ENCODE measurements at regions not wholly inside any gene's neighbourhood (a gene's known extent, or its start where the extent isn't known, plus 50 kb on each side); places are given as distances from the start of the nearest gene placed in this dataset.
"Not testable (repeated sequence)": the region's sequence is repeated elsewhere in the genome, so short reads cannot be mapped to it uniquely, and the experiment has no call there.

DNA sequence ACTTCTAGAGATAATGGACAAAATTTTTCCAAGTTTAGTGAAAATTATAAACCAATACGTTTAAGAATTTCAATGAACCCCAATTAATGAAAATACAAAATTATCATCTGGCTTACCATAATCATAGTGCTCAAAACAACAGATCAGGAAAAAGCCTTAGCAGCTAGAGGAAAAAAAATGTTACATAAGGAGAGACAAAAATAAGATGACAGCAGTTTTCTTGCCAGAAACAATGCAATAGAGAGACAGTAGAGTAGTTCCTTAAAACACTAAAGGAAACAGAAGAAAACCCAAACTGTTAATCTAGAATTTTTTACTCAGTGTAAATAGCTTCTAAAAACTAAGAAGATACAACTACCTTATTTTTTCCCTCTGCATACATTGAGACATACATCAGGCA is 341.7 kb upstream of the CHORDC1 start:
- DNase-seq (ENCODE audit: low read depth in 2 of 2) = no peak

DNA sequence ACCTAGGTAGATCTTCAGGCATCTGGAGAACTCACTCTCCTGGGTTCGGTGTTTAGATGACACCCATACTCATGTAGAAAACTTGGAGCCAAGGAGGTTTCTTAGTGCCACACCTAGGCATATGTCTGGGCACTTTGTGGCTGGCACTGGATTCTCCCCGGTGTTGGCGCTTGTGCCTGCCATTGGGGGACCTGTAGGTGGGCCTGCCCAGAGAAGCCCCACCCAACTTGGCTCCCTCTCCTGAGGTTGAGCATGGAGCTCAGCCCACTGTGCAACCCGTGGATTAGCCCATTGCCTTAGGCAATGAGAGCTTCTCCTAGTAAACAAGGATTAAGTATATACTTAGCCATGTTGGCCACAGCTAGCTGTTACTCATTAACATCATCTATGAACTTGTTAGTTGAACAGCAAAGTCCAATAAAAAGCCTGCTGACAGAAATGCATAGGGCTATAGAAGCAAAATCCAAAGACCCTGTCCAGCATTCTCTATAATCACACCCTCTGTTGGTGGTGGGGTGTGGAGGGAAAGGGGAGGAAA is 335.5 kb upstream of the CHORDC1 start:
- no peak for DNase-seq (ENCODE audit: low read depth in 2 of 2)

DNA sequence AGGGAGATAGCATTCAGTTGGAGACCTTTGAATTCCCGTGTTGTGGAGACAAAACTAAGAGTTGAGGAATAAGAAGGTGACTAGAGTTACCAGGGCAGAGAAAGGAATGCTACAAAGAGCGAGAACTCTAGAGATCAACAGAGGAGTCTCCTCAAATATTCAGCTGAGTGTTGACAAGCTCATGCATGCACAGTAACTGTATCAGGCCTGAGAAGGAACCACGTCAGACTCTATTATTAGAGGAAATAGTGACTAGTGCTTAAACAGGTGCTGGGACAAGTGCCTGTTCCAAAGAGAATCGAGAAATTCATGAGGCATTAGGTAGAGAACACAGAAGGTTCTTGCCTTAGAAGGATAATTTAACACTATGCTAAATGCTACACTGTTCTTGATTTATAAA is 333.8 kb upstream of the CHORDC1 start:
- DNase-seq (ENCODE audit: low read depth in 2 of 2) = no peak

DNA sequence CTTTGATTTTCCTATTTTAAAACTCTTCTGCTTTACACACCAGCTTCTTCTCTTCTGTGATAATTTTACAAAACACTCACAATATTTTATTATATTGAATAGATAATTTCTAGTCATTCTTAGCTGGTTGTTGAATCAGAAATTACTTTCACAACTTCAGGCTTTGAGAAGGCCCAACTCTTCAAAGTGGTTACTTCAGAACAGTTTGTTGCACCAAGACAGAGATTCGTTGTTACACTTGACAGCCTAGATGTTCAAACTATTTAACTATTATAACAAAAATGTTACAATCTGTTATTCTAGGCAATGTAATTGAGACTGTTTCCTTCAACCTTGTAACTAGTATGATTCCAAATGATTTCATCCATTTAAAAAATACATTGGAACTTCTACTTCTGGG is 333.2 kb upstream of the CHORDC1 start:
- no peak for DNase-seq (ENCODE audit: low read depth in 2 of 2)

DNA sequence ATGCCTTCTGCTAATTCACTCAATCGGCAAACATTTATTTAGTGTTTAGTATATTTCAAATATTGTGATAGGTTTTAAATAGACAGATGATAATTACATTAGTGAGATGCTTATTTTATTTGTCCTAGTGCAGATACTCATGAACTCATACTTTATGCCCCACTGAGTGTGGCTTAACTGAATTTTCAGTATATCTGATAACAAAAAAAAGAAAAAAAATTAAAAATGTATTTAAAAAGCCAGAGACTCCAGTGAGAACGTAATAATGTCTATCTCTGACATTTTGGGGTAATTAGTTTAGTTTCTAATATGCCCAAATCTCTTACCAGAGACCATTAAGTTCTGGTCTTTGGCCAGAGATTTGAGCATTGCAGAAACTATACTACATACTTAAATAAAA is 332.6 kb upstream of the CHORDC1 start:
- no peak for DNase-seq (ENCODE audit: low read depth in 2 of 2)

DNA sequence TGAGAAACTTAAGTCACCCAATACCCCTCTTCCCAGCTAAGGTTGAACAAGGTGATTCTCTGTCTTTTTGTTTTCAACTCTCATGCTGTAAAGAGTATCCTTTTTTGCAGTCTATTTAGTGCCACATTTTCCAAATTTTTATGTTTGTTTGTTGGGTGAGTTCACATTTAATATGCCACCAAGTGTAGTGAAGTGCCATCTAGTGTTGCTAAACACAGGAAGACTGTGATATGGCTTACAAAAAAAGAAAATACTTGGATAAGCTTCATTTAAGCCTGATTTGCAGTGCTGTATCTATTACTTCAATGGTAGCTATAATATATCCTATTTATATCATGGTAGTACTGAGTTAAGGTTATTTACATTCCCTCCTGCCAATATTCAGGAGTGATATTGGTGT is 319.2 kb upstream of the CHORDC1 start:
- DNase-seq (ENCODE audit: low read depth in 2 of 2) = no peak

DNA sequence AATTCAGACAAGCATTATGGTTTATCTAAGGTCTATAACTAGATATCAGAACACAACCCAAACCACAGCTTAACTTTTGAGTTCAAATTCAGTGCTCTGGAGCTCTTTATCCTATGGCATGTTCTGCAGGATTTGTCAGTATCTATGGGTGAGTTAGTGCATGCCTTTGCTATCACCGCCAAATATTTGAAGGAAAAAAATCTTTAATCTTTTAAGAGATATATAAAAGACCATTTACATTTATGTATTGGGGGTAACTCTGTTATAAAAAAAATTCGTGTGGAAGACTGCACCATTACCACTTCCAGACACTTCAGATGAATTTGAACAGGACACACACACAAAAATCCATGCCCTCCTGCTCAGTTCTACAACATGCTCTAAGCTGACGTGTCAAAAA is 313.5 kb upstream of the CHORDC1 start:
- DNase-seq (ENCODE audit: low read depth in 2 of 2) = no peak

DNA sequence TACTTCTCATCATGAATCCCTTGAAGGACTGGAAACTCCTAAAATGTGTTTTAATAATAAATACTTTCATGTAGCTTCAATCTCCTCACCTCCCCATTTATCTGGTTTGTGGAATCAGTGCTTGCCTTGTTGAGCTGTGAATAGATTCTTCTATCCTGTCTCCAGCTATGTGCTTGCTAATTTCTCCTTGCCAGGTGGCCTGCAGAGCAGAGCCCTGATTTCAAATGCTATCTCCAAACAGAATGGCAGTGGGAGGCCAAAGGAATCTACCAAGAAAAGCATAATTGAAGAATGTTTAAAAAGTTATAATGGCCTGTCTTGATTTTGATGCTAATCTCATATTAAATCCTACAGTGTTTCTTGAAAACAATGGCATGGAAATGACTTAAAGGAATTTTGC is 309.3 kb upstream of the CHORDC1 start:
- no peak for DNase-seq (ENCODE audit: low read depth in 2 of 2)

DNA sequence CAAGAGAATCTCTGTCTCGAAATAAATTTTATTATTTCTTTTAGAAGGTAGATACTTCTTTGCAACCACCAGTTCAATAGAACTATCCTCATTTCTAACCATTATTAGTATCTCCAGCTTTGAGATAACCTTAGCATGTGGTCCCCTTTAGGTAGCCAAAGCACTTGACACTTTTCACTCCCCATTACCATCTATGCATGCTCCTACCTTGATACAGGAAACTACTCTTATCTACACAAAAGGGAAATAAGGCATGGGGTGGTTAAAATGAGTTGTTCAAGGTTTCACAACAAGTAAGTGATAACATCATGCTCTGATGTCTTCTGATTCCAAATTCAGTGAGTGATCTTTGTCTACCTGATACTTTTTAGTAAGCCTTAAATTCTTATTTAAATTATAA is 308.2 kb upstream of the CHORDC1 start:
- DNase-seq (ENCODE audit: low read depth in 2 of 2) = no peak

DNA sequence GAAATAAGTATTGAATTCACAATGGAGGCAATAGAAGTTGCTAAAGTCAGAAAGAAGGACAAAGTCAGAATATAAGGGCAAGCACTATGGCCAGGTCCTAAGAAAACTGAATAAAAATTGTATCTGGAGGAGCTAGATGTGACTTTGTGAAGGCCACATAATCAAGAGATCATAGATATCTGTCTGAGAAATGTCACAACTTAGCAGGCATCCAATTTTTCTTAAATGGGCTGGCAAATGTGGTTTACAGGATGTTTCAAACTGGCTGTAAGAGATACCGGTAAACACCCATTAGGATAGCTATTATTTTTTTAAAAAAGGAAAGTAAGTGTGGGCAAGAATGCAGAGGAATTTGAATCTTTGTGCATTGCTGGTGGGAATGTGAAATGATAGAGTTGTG is 303.1 kb upstream of the CHORDC1 start:
- DNase-seq (ENCODE audit: low read depth in 2 of 2) = no peak

DNA sequence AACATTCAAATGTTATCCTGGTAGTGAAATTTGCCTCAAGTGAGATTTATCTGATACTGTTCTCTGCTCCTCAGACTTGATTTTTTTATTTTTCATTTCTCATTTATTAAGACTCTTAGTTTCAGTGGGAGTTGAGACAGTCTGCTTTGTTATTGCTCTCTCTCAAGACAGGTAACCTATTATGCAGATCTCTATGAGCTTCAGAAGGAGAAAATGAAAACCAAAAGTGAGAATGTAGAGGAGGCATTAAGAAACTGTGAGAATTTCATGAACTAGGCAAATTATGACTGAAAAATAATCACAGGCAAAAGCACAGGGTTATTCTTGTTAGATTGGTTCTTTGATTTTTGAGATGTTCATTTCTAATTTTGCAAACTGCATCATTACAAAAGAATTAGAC is 290.0 kb upstream of the CHORDC1 start:
- no peak for DNase-seq (ENCODE audit: low read depth in 2 of 2)

DNA sequence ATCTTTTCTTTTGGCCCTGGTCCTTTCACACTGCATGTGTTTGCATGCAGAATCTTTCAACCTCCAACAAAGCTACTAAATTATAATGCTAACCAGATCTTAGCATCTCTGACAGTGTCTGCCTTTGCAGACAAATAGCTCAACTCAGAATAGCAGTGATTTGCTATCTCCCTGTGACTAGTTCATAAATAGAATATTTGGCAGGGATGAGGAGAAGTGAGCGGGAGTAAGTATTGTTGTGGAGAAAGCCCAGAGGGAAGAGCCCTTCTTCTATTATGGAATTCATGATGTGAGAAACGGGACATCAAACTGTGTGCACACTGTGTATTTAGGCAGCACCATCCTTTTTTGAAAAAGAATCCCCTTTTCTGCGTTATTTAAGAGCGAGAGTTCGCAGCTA is 288.0 kb upstream of the CHORDC1 start:
- DNase-seq (ENCODE audit: low read depth in 2 of 2) = no peak

DNA sequence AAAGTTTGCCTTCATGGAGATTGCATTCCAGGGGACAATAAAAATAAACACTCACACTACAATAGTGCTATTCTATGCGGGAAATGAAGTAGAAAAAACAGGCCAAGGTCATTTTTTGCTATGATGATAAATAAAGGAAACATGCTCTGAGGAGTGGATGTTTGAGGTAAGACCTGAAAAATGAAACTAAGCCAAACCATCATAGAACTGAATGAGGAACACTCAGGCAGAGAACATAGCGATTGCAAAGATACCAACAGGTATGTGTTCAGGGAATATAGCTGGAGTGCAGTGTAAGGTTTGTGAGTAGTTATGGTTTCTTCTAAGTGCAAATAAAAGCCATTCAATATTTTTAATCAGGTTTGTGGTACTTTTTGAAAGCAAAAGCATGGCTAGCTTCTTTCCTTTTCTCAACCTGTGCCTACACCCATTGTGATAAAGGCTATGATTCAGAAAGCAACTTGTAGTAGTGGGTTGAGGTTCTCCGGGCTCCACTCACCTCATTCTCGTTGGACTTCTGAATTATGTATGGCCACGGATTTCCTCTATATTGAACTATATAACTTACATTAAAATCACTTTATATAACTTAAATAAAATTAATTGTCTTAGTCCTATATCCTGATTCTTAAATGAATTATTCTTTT is 278.2 kb upstream of the CHORDC1 start:
- DNase-seq (ENCODE audit: low read depth in 2 of 2) = no peak

DNA sequence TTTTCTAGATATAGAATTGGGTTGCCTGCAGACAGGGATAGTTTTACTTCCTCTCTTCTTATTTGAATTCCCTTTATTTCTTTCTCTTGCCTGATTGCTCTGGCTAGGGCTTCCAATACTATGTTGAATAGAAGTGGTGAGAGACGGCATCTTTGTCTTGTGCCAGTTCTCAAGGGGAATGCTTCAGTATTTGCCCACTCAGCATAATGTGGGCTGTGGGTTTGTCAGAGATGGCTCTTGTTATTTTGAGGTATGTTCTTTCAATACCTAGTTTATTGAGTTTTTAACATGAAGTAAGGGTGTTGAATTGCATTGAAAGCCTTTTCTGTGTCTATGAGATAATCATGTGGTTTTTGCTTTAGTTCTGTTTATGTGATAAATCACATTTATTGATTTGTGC is 273.9 kb upstream of the CHORDC1 start:
- DNase-seq (ENCODE audit: low read depth in 2 of 2) = no peak

DNA sequence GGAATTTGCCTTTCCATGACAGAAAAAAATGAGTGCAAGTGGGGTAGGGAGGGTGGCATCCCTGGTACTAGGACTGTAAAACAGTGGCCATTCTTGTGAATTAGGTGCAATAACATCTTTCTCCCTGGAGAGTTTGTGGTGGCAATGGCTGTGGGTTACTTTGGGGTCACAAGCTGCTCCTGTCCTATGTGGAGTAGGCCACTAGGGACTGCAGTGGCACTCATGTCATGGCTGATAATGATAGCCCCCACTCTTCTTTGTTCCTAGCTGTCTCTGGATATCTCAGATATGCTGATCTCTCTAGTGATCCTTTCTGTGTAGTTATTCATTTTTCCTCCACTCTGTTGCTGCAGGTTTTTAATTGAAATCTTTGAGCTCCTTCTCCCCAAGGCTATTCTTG is 270.5 kb upstream of the CHORDC1 start:
- no peak for DNase-seq (ENCODE audit: low read depth in 2 of 2)

DNA sequence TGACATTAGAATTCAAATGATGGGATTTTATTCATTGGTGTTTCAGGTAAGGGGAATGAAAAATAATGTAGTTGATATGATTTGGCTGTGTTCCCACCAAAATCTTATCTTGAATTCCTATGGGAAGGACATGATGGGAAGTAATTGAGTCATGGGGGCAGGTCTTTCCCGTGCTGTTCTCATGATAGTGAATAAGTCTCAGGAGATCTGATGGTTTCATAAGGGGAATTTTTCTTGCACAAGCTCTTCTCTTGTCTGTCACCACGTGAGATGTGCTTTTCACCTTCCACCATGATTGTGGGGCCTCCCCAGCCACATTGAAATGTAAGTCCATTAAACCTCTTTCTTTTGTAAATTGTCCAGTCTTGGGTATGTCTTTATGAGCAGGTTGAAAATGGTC is 268.6 kb upstream of the CHORDC1 start:
- DNase-seq (ENCODE audit: low read depth in 2 of 2) = no peak

DNA sequence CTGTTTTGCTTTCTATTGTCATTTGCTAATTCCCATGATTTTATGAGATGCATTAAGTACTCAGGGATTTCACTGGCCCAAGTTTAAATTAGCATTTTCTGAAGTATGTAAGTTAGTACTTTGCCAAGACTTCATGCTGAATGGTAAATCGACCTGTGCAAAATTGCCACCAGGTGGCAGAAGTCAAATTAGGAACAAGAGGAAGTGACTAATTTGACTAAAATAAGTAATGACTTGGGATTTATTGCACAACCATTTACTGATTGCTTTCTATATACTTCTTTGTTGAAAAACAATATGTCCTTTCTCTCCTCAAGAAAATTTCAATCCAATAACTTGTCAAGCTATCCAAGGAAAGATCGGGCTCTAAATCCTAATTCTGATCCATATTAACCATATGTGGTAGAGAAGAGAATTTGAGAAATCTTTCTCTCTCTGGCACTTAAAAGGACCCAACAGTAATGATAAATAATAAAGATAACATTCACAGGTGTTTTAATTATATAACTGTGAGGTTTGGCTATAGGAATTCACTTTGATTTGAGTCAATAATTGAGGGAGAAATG is 253.7 kb upstream of the CHORDC1 start:
- peak in 1 of 2 experiments; percentile 4 for DNase-seq (ENCODE audit: low read depth in 2 of 2)

DNA sequence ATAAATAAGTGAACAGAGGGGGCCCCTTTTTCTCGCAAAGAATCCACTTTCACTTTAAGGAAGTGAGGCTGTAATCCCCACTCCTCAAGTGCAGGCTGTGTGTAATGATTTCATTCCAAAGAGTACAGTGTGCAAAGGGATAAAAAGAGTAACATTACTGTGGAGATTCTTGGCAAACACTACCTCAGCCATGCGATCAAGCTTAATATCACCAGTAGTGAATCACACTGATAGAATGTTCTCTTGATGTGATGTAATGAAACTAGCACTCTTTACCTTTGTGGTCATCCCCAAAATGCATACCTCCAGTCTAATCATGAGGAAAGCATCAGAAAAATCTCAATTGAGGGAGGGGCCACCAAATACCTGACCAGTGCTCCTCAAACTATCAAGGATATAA is 246.1 kb upstream of the CHORDC1 start:
- DNase-seq (ENCODE audit: low read depth in 2 of 2) = peak; percentile 10 to 14

DNA sequence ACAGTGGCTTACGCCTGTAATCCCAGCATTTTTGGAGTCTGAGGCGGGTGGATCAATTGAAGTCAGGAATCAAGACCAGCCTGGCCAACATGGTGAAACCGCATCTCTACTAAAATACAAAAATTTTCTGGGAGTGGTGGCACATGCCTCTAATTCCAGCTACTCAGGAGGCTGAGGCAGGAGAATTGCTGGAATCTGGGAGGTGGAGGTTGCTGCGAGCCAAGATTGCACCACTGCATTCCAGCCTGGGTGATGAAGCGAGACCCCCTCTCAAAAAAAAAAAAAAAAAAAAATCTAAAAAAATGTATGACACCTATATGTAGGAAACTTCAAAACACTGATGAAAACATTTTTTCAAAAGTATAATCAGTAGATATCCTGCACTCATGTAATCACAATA is 242.7 kb upstream of the CHORDC1 start:
- no peak for DNase-seq (ENCODE audit: low read depth in 2 of 2)

DNA sequence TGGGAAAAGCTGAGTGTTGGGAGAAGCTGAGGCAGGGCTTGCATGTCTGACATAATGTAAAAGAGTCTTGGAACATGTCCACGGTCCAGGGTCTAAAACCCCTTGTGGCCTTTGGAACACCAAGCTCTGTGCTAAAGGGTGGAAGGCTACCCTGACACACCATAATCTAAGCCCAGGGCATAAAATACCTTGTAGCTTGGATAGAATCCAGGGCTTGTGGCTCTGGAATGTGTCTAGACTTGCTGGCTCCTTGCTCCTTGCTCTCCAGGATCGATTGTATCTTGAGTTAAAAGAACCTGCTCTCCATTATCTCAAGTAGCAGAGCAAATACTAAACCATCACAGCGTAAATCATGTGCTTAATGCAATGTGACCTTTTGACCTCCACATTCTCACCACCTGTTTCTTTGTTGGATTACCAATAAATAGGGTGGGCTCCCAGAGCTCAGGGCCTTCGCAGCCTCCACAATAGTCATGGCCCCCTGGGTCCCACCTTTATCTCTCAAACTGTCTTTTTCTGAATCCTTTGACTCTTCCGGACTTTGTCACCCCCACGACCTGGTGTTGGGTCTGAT is 232.6 kb upstream of the CHORDC1 start:
- DNase-seq (ENCODE audit: low read depth in 2 of 2) = not testable (repeated sequence)

DNA sequence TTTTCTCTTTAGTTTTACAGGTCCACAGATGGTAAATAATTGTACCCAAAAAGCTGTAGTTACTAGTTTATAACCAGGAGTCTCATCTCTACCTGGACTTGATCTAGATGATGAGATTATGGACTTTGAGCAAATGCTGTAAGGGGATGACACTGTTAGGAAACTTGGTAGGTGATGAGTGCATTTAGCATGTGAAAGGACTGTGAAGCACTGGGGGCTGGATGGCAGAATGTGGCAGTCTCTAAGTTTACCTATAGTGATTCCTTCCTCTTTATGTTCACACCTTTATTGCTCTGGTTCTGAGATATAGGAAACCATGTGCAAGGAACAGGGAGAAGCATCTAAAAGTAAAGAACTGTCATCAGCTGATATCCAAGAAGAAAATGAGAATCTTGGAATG is 230.7 kb upstream of the CHORDC1 start:
- no peak for DNase-seq (ENCODE audit: low read depth in 2 of 2)

DNA sequence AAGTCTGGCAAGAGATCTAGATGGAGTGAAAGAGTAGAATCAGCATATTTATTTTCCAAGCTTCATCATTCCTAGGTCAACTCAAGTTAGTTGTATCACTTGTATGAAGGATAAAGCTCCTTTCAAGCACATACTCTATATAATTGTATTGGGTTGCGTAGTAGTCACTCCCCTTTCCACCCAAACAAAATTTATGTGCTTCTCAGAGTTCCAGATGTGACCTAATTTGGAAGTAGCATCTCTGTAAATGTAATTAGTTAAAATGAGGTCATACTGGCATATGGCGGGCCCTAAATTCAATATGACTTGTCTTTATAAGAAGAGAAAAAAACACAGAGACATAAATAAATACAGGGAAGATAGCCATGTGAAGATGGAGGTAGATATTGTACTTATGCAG is 226.8 kb upstream of the CHORDC1 start:
- no peak for DNase-seq (ENCODE audit: low read depth in 2 of 2)

DNA sequence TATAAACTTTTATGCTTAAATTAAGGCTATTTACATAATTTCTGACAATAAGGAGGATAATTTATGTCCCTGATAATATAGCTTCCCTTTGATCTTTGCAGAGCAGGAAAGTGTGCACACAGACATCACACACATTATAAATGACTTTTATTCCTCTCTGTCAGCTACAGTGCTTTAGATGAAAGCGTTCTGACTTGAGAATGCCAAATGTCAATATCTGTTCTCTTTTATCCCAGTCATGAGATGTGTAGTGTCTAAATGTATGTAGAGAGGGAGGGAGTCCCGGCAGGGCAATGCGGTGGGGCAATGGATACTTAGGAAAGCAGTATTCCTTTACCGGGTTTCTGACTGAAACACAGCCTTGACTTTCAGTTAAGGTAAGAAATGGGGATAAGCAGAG is 225.4 kb upstream of the CHORDC1 start:
- no peak for DNase-seq (ENCODE audit: low read depth in 2 of 2)

DNA sequence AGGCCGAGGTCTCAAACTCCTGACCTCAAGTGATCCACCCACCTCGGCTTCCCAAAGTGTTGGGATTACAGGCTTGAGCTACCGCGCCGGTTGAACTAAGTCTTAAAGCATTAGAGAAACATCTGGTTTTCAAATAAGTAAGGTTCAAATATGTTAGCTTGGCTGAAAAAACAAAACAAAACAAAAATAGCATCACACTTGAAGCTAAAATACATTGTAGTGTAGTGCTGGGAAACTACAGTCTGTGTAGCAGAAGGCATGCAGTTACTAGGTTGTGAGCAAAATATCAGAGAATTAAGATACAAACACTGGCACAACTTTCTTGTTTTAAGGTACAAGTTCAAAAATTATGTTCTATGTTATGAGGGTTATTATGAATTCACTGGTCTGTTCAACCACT is 224.8 kb upstream of the CHORDC1 start:
- DNase-seq (ENCODE audit: low read depth in 2 of 2) = no peak

Measured in fibroblast of skin of left quadriceps (primary cell).